ENCODE measurements at regions not wholly inside any gene's neighbourhood (a gene's known extent, or its start where the extent isn't known, plus 50 kb on each side); places are given as distances from the start of the nearest gene placed in this dataset.
A peak's percentile ranks its signal among the peaks of the same experiment; 100 is the strongest.

- DNase-seq (ENCODE audit: low spot score): peak; percentile 74
These were observed 224.7 kb upstream of the IRX3 start for GRCh38 chr16:54511222-54511731.

DNA sequence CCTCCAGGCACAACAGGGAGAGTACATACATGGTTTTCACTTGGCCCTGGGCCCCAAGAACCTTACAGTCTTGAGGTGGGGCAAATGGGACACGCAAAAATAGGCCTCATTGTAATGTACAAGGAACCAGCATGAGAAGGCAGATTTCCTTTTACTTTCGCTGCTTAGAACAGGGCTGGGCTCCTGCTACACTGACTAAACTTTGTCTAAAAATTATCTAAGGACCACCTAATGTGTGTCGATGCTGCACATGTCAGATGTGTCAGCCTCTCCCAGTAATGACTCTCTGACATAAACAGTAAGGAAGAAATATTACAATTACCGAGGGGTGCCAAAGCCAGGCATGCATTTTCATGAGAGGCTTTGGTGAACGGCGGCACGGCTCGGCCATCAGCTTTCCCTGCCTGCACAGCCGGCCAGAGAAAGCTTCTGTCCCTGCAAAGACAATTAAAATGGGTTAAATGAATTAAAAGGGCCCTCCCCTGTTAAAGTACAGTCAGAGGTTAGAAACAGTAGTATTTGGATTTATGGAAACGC lies 224.2 kb upstream of the IRX3 start:
- peak; percentile 11 for DNase-seq (ENCODE audit: low spot score)

- no peak for DNase-seq (ENCODE audit: low spot score)
These were observed 222.9 kb upstream of the IRX3 start for GRCh38 chr16:54509456-54509855.

DNA sequence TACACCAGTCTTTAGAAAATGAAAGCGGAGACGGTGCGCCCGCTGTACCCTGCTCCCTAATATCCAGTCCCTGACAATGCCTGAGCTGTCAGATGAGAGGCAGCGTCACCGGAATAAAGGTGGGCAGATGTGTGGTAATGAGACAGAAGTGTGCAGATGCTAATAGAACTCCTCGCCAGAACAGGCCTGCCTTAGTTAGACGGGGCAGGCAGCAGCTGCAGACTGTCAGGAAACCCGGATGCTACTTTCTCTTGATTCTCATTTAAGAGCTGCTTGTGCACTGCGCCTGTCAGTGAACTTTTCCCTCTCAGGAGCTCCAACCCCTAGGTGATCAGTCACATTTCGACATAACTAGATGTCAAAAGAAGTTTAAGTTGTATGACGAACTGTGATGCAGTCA lies 221.8 kb upstream of the IRX3 start:
- DNase-seq (ENCODE audit: low spot score): no peak

GRCh38 chr16:54506741-54507500 lies 220.3 kb upstream of the IRX3 start:
- DNase-seq (ENCODE audit: low spot score): no peak

GRCh38 chr16:54506214-54506580 lies 219.6 kb upstream of the IRX3 start:
- DNase-seq (ENCODE audit: low spot score): no peak

- DNase-seq (ENCODE audit: low spot score): no peak
These were observed 219.1 kb upstream of the IRX3 start for GRCh38 chr16:54505549-54506213.

DNA sequence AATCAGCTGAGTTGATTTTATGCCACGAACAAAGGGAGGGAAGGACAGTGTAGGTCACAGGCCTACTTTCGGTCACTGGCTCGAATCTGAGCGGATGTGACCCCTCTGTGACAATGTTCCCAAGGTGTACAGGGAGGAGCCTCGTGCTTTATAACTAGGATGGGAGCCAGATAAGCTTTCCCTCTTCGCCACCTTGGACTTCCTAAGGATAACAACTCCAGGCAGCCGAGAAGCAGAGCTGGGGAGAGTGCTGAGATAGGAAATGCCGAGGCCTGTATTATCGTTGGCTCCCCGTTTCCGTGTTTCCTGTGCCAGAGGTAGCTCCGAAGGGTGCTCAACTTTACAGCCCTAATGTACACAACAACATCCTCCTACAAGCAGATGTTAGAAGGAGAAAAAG lies 217.8 kb upstream of the IRX3 start:
- DNase-seq (ENCODE audit: low spot score): no peak

GRCh38 chr16:54503856-54504219 lies 217.3 kb upstream of the IRX3 start:
- DNase-seq (ENCODE audit: low spot score): no peak

DNA sequence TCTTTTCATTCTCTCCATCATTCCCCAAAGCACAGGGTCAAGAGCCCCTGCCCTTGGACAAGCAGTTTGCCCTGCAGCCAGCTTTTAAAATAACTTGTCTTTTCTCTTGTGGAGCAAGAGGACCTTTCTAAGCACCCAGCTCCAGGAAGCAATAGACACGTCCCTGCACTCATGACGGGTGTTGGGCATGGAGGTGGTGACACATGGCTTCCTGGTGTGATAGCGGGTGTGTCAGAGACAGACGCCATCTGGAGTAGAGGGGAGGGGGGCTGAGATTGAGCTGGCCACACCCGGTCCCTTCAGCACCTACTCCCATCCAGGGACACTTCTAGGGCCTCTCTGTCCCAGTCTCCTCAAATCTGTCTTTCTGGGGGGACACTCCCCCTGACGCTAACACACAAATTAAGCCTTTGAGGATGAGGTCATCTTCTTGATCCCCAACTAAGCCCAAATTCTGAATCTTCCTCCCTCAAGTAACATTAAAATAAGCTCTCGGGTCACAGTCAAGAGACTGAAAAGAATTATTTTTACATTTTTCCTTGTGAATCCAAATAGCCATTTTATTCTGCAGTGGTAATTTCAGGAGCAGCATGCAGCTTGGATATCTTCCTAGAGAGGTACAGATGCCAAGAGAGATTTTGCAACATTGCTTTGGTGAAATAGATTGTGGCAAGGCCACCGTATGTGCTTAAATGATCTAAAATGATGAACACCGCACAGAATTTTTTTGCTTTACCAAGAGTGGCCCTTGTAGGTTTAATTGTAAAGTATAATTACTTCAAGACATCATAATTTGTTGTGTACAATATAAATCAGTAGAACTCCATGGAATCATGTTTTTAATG lies 216.6 kb upstream of the IRX3 start:
- DNase-seq (ENCODE audit: low spot score): peak; percentile 63

GRCh38 chr16:54501797-54502196 lies 215.2 kb upstream of the IRX3 start:
- no peak for DNase-seq (ENCODE audit: low spot score)

DNA sequence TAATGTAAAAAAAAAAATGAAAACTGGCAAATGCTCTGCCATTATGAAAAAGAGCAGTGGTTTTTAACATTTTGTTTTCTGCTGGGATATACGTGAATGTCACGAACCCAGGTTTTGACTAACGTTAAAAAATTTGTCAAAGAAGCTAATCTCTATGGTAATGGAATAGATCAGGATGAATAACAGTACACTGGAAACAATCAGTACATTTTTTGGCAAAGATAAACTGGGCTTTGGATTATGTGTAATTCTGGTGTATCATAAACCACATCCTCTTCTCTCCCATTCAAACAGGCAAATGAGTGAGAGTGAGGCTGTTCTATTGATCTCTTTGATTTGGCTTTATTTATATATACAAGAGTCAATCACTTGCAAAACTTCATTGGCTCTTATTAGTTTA lies 207.0 kb upstream of the IRX3 start:
- DNase-seq (ENCODE audit: low spot score): no peak

- DNase-seq (ENCODE audit: low spot score): peak; percentile 57
These were observed 206.5 kb upstream of the IRX3 start for GRCh38 chr16:54493061-54493460.

GRCh38 chr16:54490112-54490488 lies 203.5 kb upstream of the IRX3 start:
- no peak for DNase-seq (ENCODE audit: low spot score)

GRCh38 chr16:54489225-54490111 lies 202.9 kb upstream of the IRX3 start:
- no peak for DNase-seq (ENCODE audit: low spot score)

- DNase-seq (ENCODE audit: low spot score): no peak
These were observed 202.1 kb upstream of the IRX3 start for GRCh38 chr16:54488729-54489128.

- no peak for DNase-seq (ENCODE audit: low spot score)
These were observed 201.3 kb upstream of the IRX3 start for GRCh38 chr16:54487933-54488332.

DNA sequence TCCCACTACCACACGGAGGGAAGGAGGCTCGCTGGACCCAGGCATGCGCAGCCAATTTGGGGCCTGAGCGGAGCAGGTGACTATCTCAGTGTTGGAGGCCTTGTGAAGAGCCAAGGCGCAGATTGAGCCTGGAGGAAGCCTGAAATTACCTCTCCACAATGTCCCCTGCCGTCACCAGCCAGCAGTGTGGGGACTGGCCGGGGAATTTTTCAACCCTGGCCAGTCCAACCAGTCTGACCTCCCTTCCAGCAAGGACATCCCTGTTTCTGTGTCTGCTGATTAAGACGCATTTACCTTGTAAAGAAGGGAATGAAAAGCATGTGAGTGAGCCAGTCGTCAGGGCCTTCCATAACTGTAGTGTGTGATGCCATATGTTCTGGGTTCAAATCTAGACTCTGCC lies 198.1 kb upstream of the IRX3 start:
- no peak for DNase-seq (ENCODE audit: low spot score)

DNA sequence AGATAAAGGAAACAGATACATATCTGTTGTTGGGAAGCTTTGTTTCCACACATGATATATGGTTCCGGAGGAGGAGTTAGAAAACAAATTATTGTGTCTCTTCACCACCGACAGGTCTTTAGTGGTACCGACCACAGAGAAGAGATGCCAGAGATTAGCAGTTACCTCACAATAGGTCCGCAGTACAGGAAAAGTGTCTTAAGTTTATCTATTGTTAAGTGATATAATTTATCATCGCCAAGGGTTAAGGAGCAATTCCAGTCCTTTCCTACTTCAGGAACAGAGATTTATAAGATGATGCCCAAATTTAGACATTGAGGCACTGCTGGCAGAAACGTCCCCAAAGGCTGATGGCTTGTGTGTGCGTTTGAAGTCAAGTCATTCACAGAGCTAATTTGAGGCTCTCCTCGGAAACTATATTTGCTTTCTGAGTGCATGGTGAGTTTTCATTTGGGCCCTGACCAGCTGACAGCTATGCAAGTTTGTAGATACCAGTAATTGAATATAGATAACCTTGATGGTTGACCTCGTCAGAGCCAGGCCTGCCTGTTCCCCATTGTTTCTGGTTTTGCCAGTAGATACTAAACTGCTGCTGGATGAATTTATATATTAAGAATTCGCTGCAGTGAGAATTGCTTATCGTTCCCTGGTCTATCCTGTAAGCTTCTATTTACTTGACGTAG lies 196.4 kb upstream of the IRX3 start:
- DNase-seq (ENCODE audit: low spot score): no peak

DNA sequence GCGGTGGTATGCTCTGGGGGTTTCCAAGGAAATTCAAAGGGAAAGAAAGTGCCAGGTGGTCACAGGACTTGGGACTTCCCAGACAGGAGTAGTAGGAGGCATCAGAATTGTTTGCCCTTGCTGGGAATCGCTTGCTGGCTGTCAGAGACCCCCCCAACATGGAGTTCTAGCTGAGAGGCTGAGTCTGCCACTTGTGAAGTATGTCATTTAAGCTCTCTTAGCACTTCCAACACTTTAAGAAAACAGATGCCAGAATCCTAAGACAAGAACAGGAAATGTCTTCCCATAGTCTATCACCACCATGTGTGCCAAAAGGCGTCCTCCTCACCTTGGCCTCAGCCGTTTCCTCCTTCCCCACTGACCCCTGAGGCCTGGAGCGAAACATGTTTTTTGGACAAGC lies 193.8 kb upstream of the IRX3 start:
- DNase-seq (ENCODE audit: low spot score): no peak

GRCh38 chr16:54479546-54479945 lies 193.0 kb upstream of the IRX3 start:
- no peak for DNase-seq (ENCODE audit: low spot score)

All from AG20443 (cell line).